ENCODE measurements at regions not wholly inside any gene's neighbourhood (a gene's known extent, or its start where the extent isn't known, plus 50 kb on each side); places are given as distances from the start of the nearest gene placed in this dataset.

- Histone ChIP-seq H3K36me3 (replicated peaks; ENCODE audit: insufficient read depth, low read depth) (no peaks in the 10 kb centered on the region), H2AFZ (no peak overlapping the region), H3K9me2 (replicated peaks; ENCODE audit: insufficient read depth) (no peaks in the 10 kb centered on the region), H3K27ac (no peak overlapping the region), H3K79me2 (no peaks in the 10 kb centered on the region), H3K4me3 (no peak overlapping the region), H3K4me2 (no peak overlapping the region), H4K20me1 (ENCODE audit: insufficient read depth, poor library complexity, severe bottlenecking) (no peaks in the 10 kb centered on the region), H3K9me3 (ENCODE audit: low read depth) (no peaks in the 10 kb centered on the region), H3K27me3 (no peaks in the 10 kb centered on the region), H3K4me1 (ENCODE audit: insufficient read depth) (peaks cover 16% of the 10 kb centered on the region)
- TF ChIP-seq EZH2phosphoT487 (IDR thresholded peaks at IDR 0.05; ENCODE audit: low read depth, severe bottlenecking, unreplicated experiment) (no peak), EZH2 (IDR thresholded peaks at IDR 0.05; ENCODE audit: borderline replicate concordance) (no peak), CTCF (IDR thresholded peaks at IDR 0.05; ENCODE audit: poor library complexity) (no peak)
- DNase-seq (ENCODE audit: low spot score): no peak
- 100% methylated on average over 2 of the region's 2 CpGs for WGBS (ENCODE audit: low lambda C conversion rate, missing lambda C conversion rate)
Measured at GRCh38 chr4:187475901-187476300, 519.7 kb upstream of the ZFP42 start.

GRCh38 chr4:187477224-187477623 lies 518.3 kb upstream of the ZFP42 start:
- Histone ChIP-seq H3K4me2 (no peak overlapping the region), H3K27ac (no peak overlapping the region), H3K27me3 (no peaks in the 10 kb centered on the region), H3K9me3 (ENCODE audit: low read depth) (no peaks in the 10 kb centered on the region), H3K4me3 (no peak overlapping the region), H4K20me1 (ENCODE audit: insufficient read depth, poor library complexity, severe bottlenecking) (no peaks in the 10 kb centered on the region), H3K4me1 (ENCODE audit: insufficient read depth) (peaks cover 16% of the 10 kb centered on the region), H3K79me2 (no peaks in the 10 kb centered on the region), H3K36me3 (replicated peaks; ENCODE audit: insufficient read depth, low read depth) (no peaks in the 10 kb centered on the region), H2AFZ (no peak overlapping the region), H3K9me2 (replicated peaks; ENCODE audit: insufficient read depth) (no peaks in the 10 kb centered on the region)
- WGBS (ENCODE audit: low lambda C conversion rate, missing lambda C conversion rate): 71% methylated on average over 6 of the region's 6 CpGs
- no peak for TF ChIP-seq EZH2phosphoT487 (IDR thresholded peaks at IDR 0.05; ENCODE audit: low read depth, severe bottlenecking, unreplicated experiment)
- no peak for DNase-seq (ENCODE audit: low spot score)

- peak; percentile 35 for DNase-seq (ENCODE audit: low spot score)
Measured at GRCh38 chr4:187478292-187479140, 517.1 kb upstream of the ZFP42 start.

More at GRCh38 chr4:187478292-187479140, 517.1 kb upstream of the ZFP42 start:
- Histone ChIP-seq H3K4me3 (no peak overlapping the region), H3K36me3 (replicated peaks; ENCODE audit: insufficient read depth, low read depth) (no peaks in the 10 kb centered on the region), H3K9me2 (replicated peaks; ENCODE audit: insufficient read depth) (no peaks in the 10 kb centered on the region), H4K20me1 (ENCODE audit: insufficient read depth, poor library complexity, severe bottlenecking) (no peaks in the 10 kb centered on the region), H3K4me2 (peak overlapping the region; percentile 60), H3K9me3 (ENCODE audit: low read depth) (no peaks in the 10 kb centered on the region), H2AFZ (peak overlapping the region; percentile 32), H3K4me1 (ENCODE audit: insufficient read depth) (peaks cover 16% of the 10 kb centered on the region), H3K27me3 (no peaks in the 10 kb centered on the region), H3K27ac (peak overlapping the region; percentile 68), H3K79me2 (no peaks in the 10 kb centered on the region)
- no peak for TF ChIP-seq EZH2 (IDR thresholded peaks at IDR 0.05; ENCODE audit: borderline replicate concordance)
- TF ChIP-seq EZH2phosphoT487 (IDR thresholded peaks at IDR 0.05; ENCODE audit: low read depth, severe bottlenecking, unreplicated experiment): no peak
- no peak for TF ChIP-seq CTCF (IDR thresholded peaks at IDR 0.05; ENCODE audit: poor library complexity)
- 50% methylated on average over 18 of the region's 18 CpGs for WGBS (ENCODE audit: low lambda C conversion rate, missing lambda C conversion rate)

Data from hepatocyte (in vitro differentiated cells).